Subcutaneous abdominal adipose tissue (tissue), 5 donors: ENCODE measurements at regions not wholly inside any gene's neighbourhood (a gene's known extent, or its start where the extent isn't known, plus 50 kb on each side); places are given as distances from the start of the nearest gene placed in this dataset.
"Not testable (repeated sequence)": the region's sequence is repeated elsewhere in the genome, so short reads cannot be mapped to it uniquely, and the experiment has no call there.

Experiments
- H3K27ac ChIP-seq: one replicate; pipeline ENCODE4 v1.7.0; 2013; ENCODE audit warnings: low read depth, mild to moderate bottlenecking, inconsistent platforms, low read length, moderate library complexity
- H3K27me3 ChIP-seq, 5 donors: one replicate each; pipeline ENCODE4 v1.7.0; 2013; ENCODE audit warnings: low read length in 5 of 5, inconsistent platforms in 1 of 5; ENCODE audit not compliant: control insufficient read depth in 5 of 5, insufficient read depth in 4 of 5
- H3K36me3 ChIP-seq, 5 donors: one replicate each; pipeline ENCODE4 v1.7.0; 2013; ENCODE audit warnings: low read length in 5 of 5; ENCODE audit not compliant: control insufficient read depth in 5 of 5, insufficient read depth in 5 of 5
- H3K4me1 ChIP-seq, 5 donors: one replicate each; pipeline ENCODE4 v1.7.0; 2013; ENCODE audit warnings: low read length in 5 of 5, mild to moderate bottlenecking in 3 of 5, moderate library complexity in 1 of 5; ENCODE audit not compliant: control insufficient read depth in 5 of 5, insufficient read depth in 5 of 5
- H3K4me3 ChIP-seq, 5 donors: one replicate each; pipeline ENCODE4 v1.7.0; 2013; ENCODE audit warnings: low read length in 5 of 5, low read depth in 1 of 5
- H3K9ac ChIP-seq, 5 donors: one replicate each; pipeline ENCODE4 v1.7.0; 2013; ENCODE audit warnings: low read length in 5 of 5, mild to moderate bottlenecking in 4 of 5, moderate library complexity in 3 of 5
- H3K9me3 ChIP-seq, 5 donors: one replicate each; pipeline ENCODE4 v1.7.0; 2013; ENCODE audit warnings: low read length in 5 of 5; ENCODE audit not compliant: control insufficient read depth in 5 of 5
- donor health status: healthy.
- donor health status: healthy.
- donor health status: healthy.
- donor health status: healthy.
- donor health status: healthy.

- H3K36me3 ChIP-seq, result no peaks in the 10 kb centered on the region
- H3K27me3 ChIP-seq, result no peaks in the 10 kb centered on the region
- no peaks in the 10 kb centered on the region for H3K4me1 ChIP-seq
- H3K4me3 ChIP-seq, result no peak overlapping the region
- no peaks in the 10 kb centered on the region for H3K9me3 ChIP-seq
- no peak overlapping the region for H3K27ac ChIP-seq
- no peak overlapping the region for H3K9ac ChIP-seq
These were observed 140.9 kb upstream of the LCORL start for GRCh38 chr4:18162453-18162852.

- not testable (repeated sequence) for H3K36me3 ChIP-seq
These were observed 137.8 kb upstream of the LCORL start for GRCh38 chr4:18159117-18159912.

GRCh38 chr4:18155067-18156041 is 133.8 kb upstream of the LCORL start:
- no peak overlapping the region for H3K4me3 ChIP-seq
- H3K36me3 ChIP-seq, result no peaks in the 10 kb centered on the region
- no peak overlapping the region for H3K27ac ChIP-seq
- H3K27me3 ChIP-seq, result no peaks in the 10 kb centered on the region
- no peaks in the 10 kb centered on the region for H3K9me3 ChIP-seq
- H3K9ac ChIP-seq, result no peak overlapping the region
- H3K4me1 ChIP-seq, result no peaks in the 10 kb centered on the region

More at GRCh38 chr4:18159117-18159912, 137.8 kb upstream of the LCORL start:
- H3K27ac ChIP-seq, H3K4me3 ChIP-seq, H3K4me1 ChIP-seq, H3K9me3 ChIP-seq, H3K9ac ChIP-seq, H3K27me3 ChIP-seq: not testable (repeated sequence)

GRCh38 chr4:18138076-18138665 is 116.6 kb upstream of the LCORL start:
- Histone ChIP-seq H3K4me3 (no peak overlapping the region), H3K27me3 (no peaks in the 10 kb centered on the region), H3K36me3 (no peaks in the 10 kb centered on the region), H3K9me3 (peaks cover 0 to 4% (median 0%) of the 10 kb centered on the region in 5 donors), H3K9ac (no peak overlapping the region), H3K27ac (no peak overlapping the region), H3K4me1 (no peaks in the 10 kb centered on the region)

- H3K36me3 ChIP-seq, result no peaks in the 10 kb centered on the region
- H3K27ac ChIP-seq, result no peak overlapping the region
- H3K9me3 ChIP-seq, result peaks cover 0 to 4% (median 0%) of the 10 kb centered on the region in 5 donors
- H3K4me3 ChIP-seq, result no peak overlapping the region
- no peak overlapping the region for H3K9ac ChIP-seq
- H3K27me3 ChIP-seq, result no peaks in the 10 kb centered on the region
- H3K4me1 ChIP-seq, result no peaks in the 10 kb centered on the region
These were observed 112.6 kb upstream of the LCORL start for GRCh38 chr4:18134111-18134510.

GRCh38 chr4:18130256-18130655 is 108.7 kb upstream of the LCORL start:
- H3K36me3 ChIP-seq, result no peaks in the 10 kb centered on the region
- H3K9me3 ChIP-seq, result no peaks in the 10 kb centered on the region
- no peak overlapping the region for H3K4me3 ChIP-seq
- H3K9ac ChIP-seq, result no peak overlapping the region
- no peaks in the 10 kb centered on the region for H3K4me1 ChIP-seq
- H3K27ac ChIP-seq, result no peak overlapping the region
- no peaks in the 10 kb centered on the region for H3K27me3 ChIP-seq

- Histone ChIP-seq H3K36me3 (no peaks in the 10 kb centered on the region), H3K4me3 (no peak overlapping the region), H3K4me1 (no peaks in the 10 kb centered on the region), H3K9me3 (no peaks in the 10 kb centered on the region), H3K27me3 (no peaks in the 10 kb centered on the region), H3K27ac (no peak overlapping the region), H3K9ac (no peak overlapping the region)
These were observed 106.7 kb upstream of the LCORL start for GRCh38 chr4:18128241-18128640.

GRCh38 chr4:18127030-18127429 is 105.5 kb upstream of the LCORL start:
- no peaks in the 10 kb centered on the region for H3K4me1 ChIP-seq
- no peak overlapping the region for H3K27ac ChIP-seq
- H3K27me3 ChIP-seq, result no peaks in the 10 kb centered on the region
- H3K36me3 ChIP-seq, result no peaks in the 10 kb centered on the region
- no peak overlapping the region for H3K9ac ChIP-seq
- H3K9me3 ChIP-seq, result no peaks in the 10 kb centered on the region
- H3K4me3 ChIP-seq, result no peak overlapping the region

GRCh38 chr4:18113710-18114331 is 92.3 kb upstream of the LCORL start:
- no peaks in the 10 kb centered on the region for H3K9me3 ChIP-seq
- no peak overlapping the region for H3K27ac ChIP-seq
- H3K27me3 ChIP-seq, result peaks cover 0 to 7% (median 0%) of the 10 kb centered on the region in 5 donors
- H3K9ac ChIP-seq, result no peak overlapping the region
- peaks cover 0 to 31% (median 6%) of the 10 kb centered on the region in 5 donors for H3K4me1 ChIP-seq
- H3K4me3 ChIP-seq, result no peak overlapping the region
- no peaks in the 10 kb centered on the region for H3K36me3 ChIP-seq
